IMR-90 (cell line): ENCODE measurements at regions not wholly inside any gene's neighbourhood (a gene's known extent, or its start where the extent isn't known, plus 50 kb on each side); places are given as distances from the start of the nearest gene placed in this dataset.

Source experiments
- ATAC-seq: fragments of 200-7000 bp; cut with Tn5 transposase; 2 replicates; pipeline ENCODE4 v1.9.1; 2020; ENCODE audit warnings: low read depth, mild to moderate bottlenecking, moderate library complexity
- BruUV-seq: library from RNA; stranded (reverse); fragments of 400-500 nt; replicated peaks from 2 replicates; lab custom pipeline; 2021; lab: Mats Ljungman, UMichigan
- CTCF ChIA-PET: fragments of 300-600 bp; formaldehyde crosslinking; extraction: SDS; loops from one replicate; lab custom pipeline; 2021; ENCODE audit warnings: antibody characterized with exemption; lab: Yijun Ruan, JAX
- POLR2A ChIA-PET: fragments of 300-600 bp; sonication (Branson Sonifier 250); formaldehyde crosslinking; loops from one replicate; lab custom pipeline; 2022; ENCODE audit warnings: antibody characterized with exemption; ENCODE audit not compliant: unreplicated experiment; lab: Charles Lee
- DNase-seq: peaks from one replicate; pipeline ENCODE4 v3.0.0; 2013
- H2AFZ ChIP-seq: replicated peaks from 2 replicates; pipeline ENCODE3; 2013; ENCODE audit warnings: low read length, mild to moderate bottlenecking; ENCODE audit not compliant: poor library complexity
- H2AK5ac ChIP-seq: 2 replicates; pipeline ENCODE4 v1.6.1; 2013; ENCODE audit warnings: low read depth, low read length, inconsistent platforms
- H2AK9ac ChIP-seq: replicated peaks from 2 replicates; pipeline ENCODE3; 2013; ENCODE audit warnings: mild to moderate bottlenecking, low read depth, low read length, moderate library complexity; ENCODE audit not compliant: poor library complexity
- H2BK120ac ChIP-seq: 2 replicates; pipeline ENCODE4 v1.6.1; 2013; ENCODE audit warnings: low read depth, low read length, inconsistent platforms
- H2BK15ac ChIP-seq: 3 replicates; pipeline ENCODE4 v1.6.1; 2013; ENCODE audit warnings: low read depth, low read length, inconsistent platforms
- H2BK20ac ChIP-seq: 2 replicates; pipeline ENCODE4 v1.6.1; 2013; ENCODE audit warnings: low read depth, mild to moderate bottlenecking, inconsistent platforms, low read length, moderate library complexity
- H2BK5ac ChIP-seq: 2 replicates; pipeline ENCODE4 v1.6.1; 2013; ENCODE audit warnings: mild to moderate bottlenecking, low read depth, low read length, inconsistent platforms; ENCODE audit not compliant: poor library complexity, severe bottlenecking
- H3K14ac ChIP-seq: replicated peaks from 2 replicates; pipeline ENCODE4 v1.6.1; 2013; ENCODE audit warnings: low read depth, low read length, inconsistent platforms
- H3K18ac ChIP-seq: 2 replicates; pipeline ENCODE4 v1.6.1; 2013; ENCODE audit warnings: low read depth, low read length, control low read depth
- H3K23ac ChIP-seq: 2 replicates; pipeline ENCODE4 v1.6.1; 2013; ENCODE audit warnings: low read depth, low read length, inconsistent platforms
- H3K27ac ChIP-seq: 2 replicates; pipeline ENCODE4 v1.5.1; 2013; ENCODE audit warnings: mild to moderate bottlenecking, control low read depth, low read length; ENCODE audit not compliant: insufficient read depth
- H3K27me3 ChIP-seq: 2 replicates; pipeline ENCODE4 v1.6.1; 2013; ENCODE audit warnings: low read length; ENCODE audit not compliant: control insufficient read depth, insufficient read depth
- H3K36me3 ChIP-seq: 2 replicates; pipeline ENCODE4 v1.6.1; 2013; ENCODE audit warnings: low read length, mixed read lengths; ENCODE audit not compliant: control insufficient read depth, insufficient read depth
- H3K4ac ChIP-seq: 2 replicates; pipeline ENCODE4 v1.6.1; 2013; ENCODE audit warnings: low read depth, low read length, inconsistent platforms
- H3K4me1 ChIP-seq: 2 replicates; pipeline ENCODE4 v1.6.1; 2013; ENCODE audit warnings: low read length, mixed read lengths; ENCODE audit not compliant: control insufficient read depth, insufficient read depth
- H3K4me2 ChIP-seq: 2 replicates; pipeline ENCODE4 v1.6.1; 2013; ENCODE audit warnings: low read depth, mild to moderate bottlenecking, control low read depth, low read length, moderate library complexity
- H3K4me3 ChIP-seq: 2 replicates; pipeline ENCODE4 v1.5.1; 2013; ENCODE audit warnings: low read depth, mild to moderate bottlenecking, control low read depth, low read length, moderate library complexity; ENCODE audit not compliant: insufficient read depth
- H3K56ac ChIP-seq: 2 replicates; pipeline ENCODE4 v1.6.1; 2013; ENCODE audit warnings: low read length, inconsistent platforms; ENCODE audit not compliant: insufficient read depth; ENCODE audit errors: extremely low read depth
- H3K79me1 ChIP-seq, 2 experiments: 2 replicates each; pipeline ENCODE4 v1.6.1; 2013; ENCODE audit warnings: low read length in 2 of 2, inconsistent platforms in 1 of 2, low read depth in 1 of 2
- H3K9ac ChIP-seq: 2 replicates; pipeline ENCODE4 v1.6.1; 2013; ENCODE audit warnings: low read depth, low read length, control low read depth
- H3K9me1 ChIP-seq: 2 replicates; pipeline ENCODE4 v1.6.1; 2013; ENCODE audit warnings: low read length, inconsistent platforms; ENCODE audit not compliant: insufficient read depth
- H3K9me3 ChIP-seq: 2 replicates; pipeline ENCODE4 v1.6.1; 2013; ENCODE audit warnings: low read length; ENCODE audit not compliant: control insufficient read depth, insufficient read depth
- H4K20me1 ChIP-seq: 2 replicates; pipeline ENCODE4 v1.6.1; 2013; ENCODE audit warnings: low read length, inconsistent platforms; ENCODE audit not compliant: insufficient read depth
- H4K5ac ChIP-seq: 2 replicates; pipeline ENCODE4 v1.6.1; 2013; ENCODE audit warnings: mild to moderate bottlenecking, low read depth, low read length, control low read depth
- H4K8ac ChIP-seq, 2 experiments: 2 replicates each; pipeline ENCODE4 v1.6.1; 2013; ENCODE audit warnings: low read depth in 2 of 2, low read length in 2 of 2, control low read depth in 1 of 2, inconsistent platforms in 1 of 2
- H4K91ac ChIP-seq: 2 replicates; pipeline ENCODE4 v1.6.1; 2013; ENCODE audit warnings: low read depth, low read length, inconsistent platforms; ENCODE audit not compliant: insufficient read depth
- BHLHE40 ChIP-seq: fragments of 150-350 bp; IDR thresholded peaks from 2 replicates; pipeline ENCODE4 v1.6.1; 2016; ENCODE audit warnings: mild to moderate bottlenecking, low read depth, low read length
- CEBPB ChIP-seq: IDR thresholded peaks from 2 replicates; pipeline ENCODE4 v1.6.1; 2012; ENCODE audit warnings: low read depth, low read length, improper control_type of control experiment
- CHD1 ChIP-seq: IDR thresholded peaks from 2 replicates; pipeline ENCODE4 v1.6.1; 2012; ENCODE audit warnings: low read depth, low read length, improper control_type of control experiment
- CTCF ChIP-seq: conservative IDR thresholded peaks from 2 replicates; pipeline ENCODE4 v1.5.1; 2012; ENCODE audit warnings: mild to moderate bottlenecking, low read depth, low read length, improper control_type of control experiment
- FOS ChIP-seq: fragments of 150-350 bp; IDR thresholded peaks from 2 replicates; pipeline ENCODE4 v1.6.1; 2016; ENCODE audit warnings: low read depth, low read length
- MAZ ChIP-seq: IDR thresholded peaks from 2 replicates; pipeline ENCODE4 v1.6.1; 2012; ENCODE audit warnings: low read depth, mild to moderate bottlenecking, low read length, improper control_type of control experiment, moderate library complexity, borderline replicate concordance
- MXI1 ChIP-seq: IDR thresholded peaks from 2 replicates; pipeline ENCODE4 v1.6.1; 2012; ENCODE audit warnings: low read depth, mild to moderate bottlenecking, low read length, moderate library complexity, borderline replicate concordance
- NFE2L2 ChIP-seq: fragments of 150-350 bp; IDR thresholded peaks from 2 replicates; pipeline ENCODE4 v1.6.1; 2016; ENCODE audit warnings: low read depth, mild to moderate bottlenecking, low read length
- POLR2A ChIP-seq: IDR thresholded peaks from 2 replicates; pipeline ENCODE4 v1.6.1; 2012; ENCODE audit warnings: mild to moderate bottlenecking, low read depth, low read length
- RAD21 ChIP-seq: IDR thresholded peaks from 2 replicates; pipeline ENCODE4 v1.6.1; 2012; ENCODE audit warnings: low read length, improper control_type of control experiment
- RCOR1 ChIP-seq: IDR thresholded peaks from 2 replicates; pipeline ENCODE4 v1.6.1; 2012; ENCODE audit warnings: mild to moderate bottlenecking, low read length, improper control_type of control experiment; ENCODE audit not compliant: insufficient replicate concordance
- RFX5 ChIP-seq: IDR thresholded peaks from 2 replicates; pipeline ENCODE4 v1.8.0; 2012; ENCODE audit warnings: low read depth, mild to moderate bottlenecking, low read length, moderate library complexity
- SMC3 ChIP-seq: fragments of 150-350 bp; IDR thresholded peaks from 2 replicates; pipeline ENCODE4 v1.6.1; 2016; ENCODE audit warnings: low read depth, mild to moderate bottlenecking, antibody characterized with exemption, low read length, moderate library complexity
- USF2 ChIP-seq: fragments of 150-350 bp; IDR thresholded peaks from 2 replicates; pipeline ENCODE4 v1.6.1; 2017; ENCODE audit warnings: mild to moderate bottlenecking, antibody characterized with exemption, low read length, low read depth
- WGBS, 2 experiments: methylation state at CpG; one replicate each; pipeline versions ENCODE4 v1.1.5 to v1.1.7; 2013; ENCODE audit warnings: missing lambda C conversion rate in 2 of 2; ENCODE audit not compliant: insufficient read length in 1 of 2; ENCODE audit errors: extremely low coverage in 2 of 2; 5-methylcytosine and 5-hydroxymethylcytosine counted together
- dilution Hi-C: fragments of 300-500 bp; cut with HindIII; formaldehyde crosslinking; loops from one replicate; pipeline ENCODE4 v1.14.3; 2018; ENCODE audit warnings: low sequenced_read_pairs; ENCODE audit not compliant: unreplicated experiment
- in situ Hi-C: fragments of 300-500 bp; cut with MboI; formaldehyde crosslinking; loops from 3 replicates; pipeline ENCODE4 v1.14.3; 2019; ENCODE audit warnings: low sequenced_read_pairs, inconsistent platforms, mixed read lengths
- intact Hi-C: fragments of 100-400 bp; cut with micrococcal nuclease; formaldehyde crosslinking; loops from 2 replicates; pipeline ENCODE4 v1.10.0; 2022

GRCh38 chr12:90037740-90038139 is 329.1 kb upstream of the ATP2B1 start:
- Histone ChIP-seq H2BK20ac (no peak overlapping the region), H2AK9ac (no peak overlapping the region), H2AK5ac (no peak overlapping the region), H3K9me1 (no peaks in the 10 kb centered on the region), H3K27me3 (no peaks in the 10 kb centered on the region), H3K9me3 (peaks cover 5% of the 10 kb centered on the region; the same call in 1 of the 2 replicates), H3K4ac (no peak overlapping the region), H4K20me1 (no peaks in the 10 kb centered on the region), H3K14ac (no peak overlapping the region), H3K4me2 (no peak overlapping the region), H3K4me3 (no peak overlapping the region), H3K4me1 (no peaks in the 10 kb centered on the region; the same call in 1 of the 2 replicates), H3K27ac (no peak overlapping the region), H4K5ac (no peak overlapping the region), H3K79me1 (no peaks in the 10 kb centered on the region), H3K36me3 (no peaks in the 10 kb centered on the region), H4K8ac (no peak overlapping the region), H3K18ac (no peak overlapping the region), H2BK5ac (no peak overlapping the region), H3K56ac (no peak overlapping the region), H3K23ac (no peak overlapping the region), H2AFZ (no peak overlapping the region), H4K91ac (no peak overlapping the region), H3K9ac (no peak overlapping the region), H2BK120ac (no peak overlapping the region), H2BK15ac (no peak overlapping the region)
- WGBS, 2 experiments: no CpG with 5 or more reads among the region's 1 CpG
- dilution Hi-C loops: no loop called here
- no peak for TF ChIP-seq CHD1
- no peak for TF ChIP-seq USF2
- no peak for TF ChIP-seq POLR2A
- no peak for TF ChIP-seq BHLHE40
- TF ChIP-seq NFE2L2: no peak
- no peak for TF ChIP-seq RCOR1
- no peak for TF ChIP-seq RFX5
- TF ChIP-seq CTCF: no peak
- TF ChIP-seq CEBPB: no peak
- TF ChIP-seq SMC3: no peak
- no peak for TF ChIP-seq MAZ
- no peak for TF ChIP-seq RAD21
- no peak for TF ChIP-seq MXI1
- TF ChIP-seq FOS: no peak
- ChIA-PET CTCF (no interaction called here), POLR2A (no interaction called here)
- intact Hi-C loops: no loop called here
- peak; percentile 51 for DNase-seq
- BruUV-seq: no TSS peak
- in situ Hi-C loops: no loop called here
- no peak for ATAC-seq
